OCI-LY7 (cell line): ENCODE measurements at regions not wholly inside any gene's neighbourhood (a gene's known extent, or its start where the extent isn't known, plus 50 kb on each side); places are given as distances from the start of the nearest gene placed in this dataset.

Source experiments
- EZH2phosphoT487 ChIP-seq: fragments of 200-600 bp; sonication (generic); IDR thresholded peaks from 2 replicates; pipeline ENCODE4 v1.6.1; 2018; ENCODE audit warnings: low read depth, borderline replicate concordance, mild to moderate bottlenecking, mixed run types, antibody characterized with exemption, low read length, moderate library complexity, mixed read lengths
- TF ChIP-seq, protein P1 (sequence below): fragments of 200-600 bp; sonication (generic); conservative IDR thresholded peaks from 2 replicates; pipeline ENCODE4 v1.5.1; 2014; ENCODE audit warnings: mild to moderate bottlenecking, antibody characterized with exemption, low read length, moderate library complexity, mixed read lengths

DNA sequence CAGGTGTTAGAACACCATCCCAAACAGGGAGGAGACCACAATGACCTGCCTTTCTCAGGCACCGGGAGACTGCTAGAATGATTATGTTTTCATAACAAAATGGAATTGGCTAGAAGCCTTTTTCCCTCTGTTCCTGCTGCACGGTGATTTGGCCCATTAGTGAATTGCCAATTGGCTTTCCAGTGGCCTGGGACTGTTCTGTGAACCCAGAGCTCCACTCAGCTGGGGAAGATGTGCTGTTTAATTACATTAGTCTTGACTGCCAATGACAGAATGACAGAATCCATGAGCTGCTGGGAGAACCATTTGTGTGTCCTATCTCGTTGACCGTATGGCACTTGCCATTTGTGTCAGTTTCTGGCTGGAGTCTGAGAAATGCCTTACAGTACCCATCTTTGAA, 242.9 kb downstream of the CDH11 start:
- TF ChIP-seq, protein P1, sequence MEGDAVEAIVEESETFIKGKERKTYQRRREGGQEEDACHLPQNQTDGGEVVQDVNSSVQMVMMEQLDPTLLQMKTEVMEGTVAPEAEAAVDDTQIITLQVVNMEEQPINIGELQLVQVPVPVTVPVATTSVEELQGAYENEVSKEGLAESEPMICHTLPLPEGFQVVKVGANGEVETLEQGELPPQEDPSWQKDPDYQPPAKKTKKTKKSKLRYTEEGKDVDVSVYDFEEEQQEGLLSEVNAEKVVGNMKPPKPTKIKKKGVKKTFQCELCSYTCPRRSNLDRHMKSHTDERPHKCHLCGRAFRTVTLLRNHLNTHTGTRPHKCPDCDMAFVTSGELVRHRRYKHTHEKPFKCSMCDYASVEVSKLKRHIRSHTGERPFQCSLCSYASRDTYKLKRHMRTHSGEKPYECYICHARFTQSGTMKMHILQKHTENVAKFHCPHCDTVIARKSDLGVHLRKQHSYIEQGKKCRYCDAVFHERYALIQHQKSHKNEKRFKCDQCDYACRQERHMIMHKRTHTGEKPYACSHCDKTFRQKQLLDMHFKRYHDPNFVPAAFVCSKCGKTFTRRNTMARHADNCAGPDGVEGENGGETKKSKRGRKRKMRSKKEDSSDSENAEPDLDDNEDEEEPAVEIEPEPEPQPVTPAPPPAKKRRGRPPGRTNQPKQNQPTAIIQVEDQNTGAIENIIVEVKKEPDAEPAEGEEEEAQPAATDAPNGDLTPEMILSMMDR: no peak
- no peak for TF ChIP-seq EZH2phosphoT487
